Upper lobe of left lung (tissue), 6 donors: ENCODE measurements at regions not wholly inside any gene's neighbourhood (a gene's known extent, or its start where the extent isn't known, plus 50 kb on each side); places are given as distances from the start of the nearest gene placed in this dataset.

ENCODE experiments used
- ATAC-seq, 2 donors: fragments of 200-7000 bp; cut with Tn5 transposase; one replicate each; pipeline ENCODE4 v1.9.1; 2022; ENCODE audit warnings: mild to moderate bottlenecking in 2 of 2, moderate library complexity in 2 of 2; ENCODE audit not compliant: low FRiP score in 2 of 2
- DNase-seq, 2 donors: peaks; one replicate each; pipeline ENCODE4 v3.0.0-alpha.2; 2019 to 2020
- H3K27ac ChIP-seq, 4 donors: fragments of 200-600 bp; sonication (generic); one replicate each; pipeline ENCODE4 v1.5.1; 2016 to 2019
- H3K27me3 ChIP-seq, 4 donors: fragments of 200-600 bp; sonication (generic); one replicate each; pipeline ENCODE4 v1.5.1; 2017 to 2019
- H3K36me3 ChIP-seq, 4 donors: fragments of 200-600 bp; sonication (generic); one replicate each; pipeline ENCODE4 v1.5.1; 2016 to 2019
- H3K4me1 ChIP-seq, 4 donors: fragments of 200-600 bp; sonication (generic); one replicate each; pipeline ENCODE4 v1.5.1; 2018 to 2019
- H3K4me3 ChIP-seq, 4 donors: fragments of 200-600 bp; sonication (generic); one replicate each; pipeline ENCODE4 v1.5.1; 2017 to 2019; ENCODE audit warnings: mild to moderate bottlenecking in 2 of 4, moderate library complexity in 1 of 4
- H3K9me3 ChIP-seq, 4 donors: fragments of 200-600 bp; sonication (generic); one replicate each; pipeline ENCODE4 v1.5.1; 2018 to 2019
- EP300 ChIP-seq, 4 donors: sonication (generic); formaldehyde crosslinking; IDR thresholded peaks; one replicate each; pipeline ENCODE4 v1.5.1; 2017; ENCODE audit warnings: antibody characterized with exemption in 4 of 4, control low read depth in 2 of 4
- POLR2A ChIP-seq, 4 donors: fragments of 450-650 bp; IDR thresholded peaks; one replicate each; pipeline ENCODE4 v1.5.1; 2016 to 2017; ENCODE audit warnings: antibody characterized with exemption in 4 of 4, mild to moderate bottlenecking in 2 of 4
- POLR2AphosphoS5 ChIP-seq, 2 donors: sonication (generic); formaldehyde crosslinking; IDR thresholded peaks; one replicate each; pipeline ENCODE4 v1.5.1; 2017; ENCODE audit warnings: antibody characterized with exemption in 2 of 2
- WGBS, 2 donors: methylation state at CpG; one replicate each; pipeline ENCODE4 v1.1.5; 2017 to 2018; 5-methylcytosine and 5-hydroxymethylcytosine counted together
- TF ChIP-seq, protein P1 (sequence below), 6 experiments: fragments of 450-650 bp in 4 of 6; fragments of 200-600 bp in 2 of 6; sonication (generic) in 2 of 6; IDR thresholded peaks; one replicate each; pipeline ENCODE4 v1.5.1; 2016 to 2019; ENCODE audit warnings: antibody characterized with exemption in 6 of 6
- donor health status: DM: no; HTN: no; CAD: no; lungs with moderate emphysema.
- donor health status: DM: no; HTN: yes; CAD: no; lungs with severe emphysema.

- ATAC-seq (no peak), DNase-seq (peak in 1 of 2 donors; percentile 75)
- H3K27me3 ChIP-seq = peaks cover 0 to 6% (median 2%) of the 10 kb centered on the region in 4 donors
- H3K4me3 ChIP-seq = no peak overlapping the region
- WGBS, 2 donors = 65 to 86% methylated on average over 9 to 18 of the region's 18 CpGs
- no peak overlapping the region for H3K27ac ChIP-seq
- H3K36me3 ChIP-seq = no peaks in the 10 kb centered on the region
- no peaks in the 10 kb centered on the region for H3K9me3 ChIP-seq
- no peaks in the 10 kb centered on the region for H3K4me1 ChIP-seq
- TF ChIP-seq EP300 (IDR thresholded peaks at IDR 0.05) (no peak), POLR2A (IDR thresholded peaks at IDR 0.05) (no peak), POLR2AphosphoS5 (IDR thresholded peaks at IDR 0.05) (no peak)
- TF ChIP-seq, protein P1, sequence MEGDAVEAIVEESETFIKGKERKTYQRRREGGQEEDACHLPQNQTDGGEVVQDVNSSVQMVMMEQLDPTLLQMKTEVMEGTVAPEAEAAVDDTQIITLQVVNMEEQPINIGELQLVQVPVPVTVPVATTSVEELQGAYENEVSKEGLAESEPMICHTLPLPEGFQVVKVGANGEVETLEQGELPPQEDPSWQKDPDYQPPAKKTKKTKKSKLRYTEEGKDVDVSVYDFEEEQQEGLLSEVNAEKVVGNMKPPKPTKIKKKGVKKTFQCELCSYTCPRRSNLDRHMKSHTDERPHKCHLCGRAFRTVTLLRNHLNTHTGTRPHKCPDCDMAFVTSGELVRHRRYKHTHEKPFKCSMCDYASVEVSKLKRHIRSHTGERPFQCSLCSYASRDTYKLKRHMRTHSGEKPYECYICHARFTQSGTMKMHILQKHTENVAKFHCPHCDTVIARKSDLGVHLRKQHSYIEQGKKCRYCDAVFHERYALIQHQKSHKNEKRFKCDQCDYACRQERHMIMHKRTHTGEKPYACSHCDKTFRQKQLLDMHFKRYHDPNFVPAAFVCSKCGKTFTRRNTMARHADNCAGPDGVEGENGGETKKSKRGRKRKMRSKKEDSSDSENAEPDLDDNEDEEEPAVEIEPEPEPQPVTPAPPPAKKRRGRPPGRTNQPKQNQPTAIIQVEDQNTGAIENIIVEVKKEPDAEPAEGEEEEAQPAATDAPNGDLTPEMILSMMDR (IDR thresholded peaks at IDR 0.05) = no peak
Measured at GRCh38 chr20:62562831-62563230, 79.5 kb upstream of the SLCO4A1 start.

- no peaks in the 10 kb centered on the region for H3K9me3 ChIP-seq
- H3K27me3 ChIP-seq = peaks cover 0 to 6% (median 2%) of the 10 kb centered on the region in 4 donors
- H3K36me3 ChIP-seq = no peaks in the 10 kb centered on the region
- TF ChIP-seq EP300 (IDR thresholded peaks at IDR 0.05) = no peak
- TF ChIP-seq POLR2A (IDR thresholded peaks at IDR 0.05) = no peak
- TF ChIP-seq POLR2AphosphoS5 (IDR thresholded peaks at IDR 0.05) = no peak
- TF ChIP-seq, protein P1 (IDR thresholded peaks at IDR 0.05) = no peak
- ATAC-seq (no peak), DNase-seq (peak in 1 of 2 donors; percentile 61)
- no peak overlapping the region for H3K4me3 ChIP-seq
- 76 to 88% methylated on average over 6 to 14 of the region's 15 CpGs for WGBS, 2 donors
- H3K27ac ChIP-seq = no peak overlapping the region
- H3K4me1 ChIP-seq = no peaks in the 10 kb centered on the region
Measured at GRCh38 chr20:62563561-62563960, 78.7 kb upstream of the SLCO4A1 start.

GRCh38 chr20:62564456-62565245 lies 77.7 kb upstream of the SLCO4A1 start:
- H3K9me3 ChIP-seq = no peaks in the 10 kb centered on the region
- peaks cover 0 to 6% (median 2%) of the 10 kb centered on the region in 4 donors for H3K27me3 ChIP-seq

GRCh38 chr20:62566266-62566665 lies 76.0 kb upstream of the SLCO4A1 start:
- no peaks in the 10 kb centered on the region for H3K4me1 ChIP-seq
- 86% methylated on average over 11 of the region's 11 CpGs; no CpG with 5 or more reads in 1 of the 2 donors for WGBS, 2 donors
- peaks cover 0 to 6% (median 2%) of the 10 kb centered on the region in 4 donors for H3K27me3 ChIP-seq
- no peak overlapping the region for H3K27ac ChIP-seq
- ATAC-seq = no peak
- no peaks in the 10 kb centered on the region for H3K36me3 ChIP-seq
- H3K4me3 ChIP-seq = no peak overlapping the region
- H3K9me3 ChIP-seq = no peaks in the 10 kb centered on the region
- TF ChIP-seq POLR2A (IDR thresholded peaks at IDR 0.05) (no peak), EP300 (IDR thresholded peaks at IDR 0.05) (no peak), POLR2AphosphoS5 (IDR thresholded peaks at IDR 0.05) (no peak)
- TF ChIP-seq, protein P1 (IDR thresholded peaks at IDR 0.05) = no peak
- peak in 1 of 2 donors; percentile 70 for DNase-seq

More at GRCh38 chr20:62564456-62565245, 77.7 kb upstream of the SLCO4A1 start:
- Histone ChIP-seq H3K36me3 (no peaks in the 10 kb centered on the region), H3K4me1 (no peaks in the 10 kb centered on the region), H3K27ac (no peak overlapping the region), H3K4me3 (no peak overlapping the region)
- TF ChIP-seq, protein P1 (IDR thresholded peaks at IDR 0.05) = no peak
- TF ChIP-seq EP300 (IDR thresholded peaks at IDR 0.05) (no peak), POLR2AphosphoS5 (IDR thresholded peaks at IDR 0.05) (no peak), POLR2A (IDR thresholded peaks at IDR 0.05) (no peak)
- peak in 1 of 2 donors; percentile 84 for DNase-seq
- ATAC-seq = no peak
- 85 to 89% methylated on average over 24 to 42 of the region's 42 CpGs for WGBS, 2 donors
